GM18861 (cell line): ENCODE measurements at regions not wholly inside any gene's neighbourhood (a gene's known extent, or its start where the extent isn't known, plus 50 kb on each side); places are given as distances from the start of the nearest gene placed in this dataset.
"Not testable (repeated sequence)": the region's sequence is repeated elsewhere in the genome, so short reads cannot be mapped to it uniquely, and the experiment has no call there.

ENCODE experiments used
- ATAC-seq: cut with Tn5 transposase; IDR thresholded peaks from one replicate; pipeline ENCODE4 v1.9.1; 2021; ENCODE audit not compliant: unreplicated experiment

DNA sequence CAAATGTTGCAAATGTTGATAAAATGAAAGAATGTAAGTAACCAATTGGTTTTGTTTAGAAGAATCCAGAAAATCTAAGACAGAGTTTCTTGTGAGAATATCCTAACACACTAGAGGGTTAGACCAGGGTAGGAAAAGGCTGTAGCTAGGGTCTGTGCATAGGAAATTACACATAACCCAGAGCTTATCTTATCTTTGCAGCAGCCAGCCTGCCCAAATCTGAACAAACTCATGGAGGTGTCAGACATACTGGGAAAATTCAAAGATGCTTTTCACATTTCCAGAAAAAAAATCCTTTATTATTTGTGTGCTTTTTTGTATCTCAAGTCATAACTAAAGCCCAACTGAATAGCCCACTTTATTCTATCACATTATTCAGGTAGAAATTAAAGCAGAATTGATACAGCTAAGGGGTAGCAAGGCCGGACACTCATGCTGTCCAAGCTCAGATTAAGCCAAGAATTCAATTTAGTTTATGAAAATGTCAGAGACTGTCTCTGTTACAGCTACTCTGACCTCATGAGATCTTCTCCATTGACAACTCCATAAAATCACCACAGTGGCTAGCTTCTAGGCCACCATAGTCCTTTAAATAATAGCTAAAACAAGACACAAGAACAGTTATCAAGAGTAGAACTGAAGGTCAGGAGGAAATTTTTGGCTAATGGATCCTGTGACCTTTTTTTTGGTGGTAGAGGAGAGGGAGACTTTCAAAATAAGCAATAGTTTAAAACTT lies 169.6 kb upstream of the RASSF8 start:
- ATAC-seq: no peak

DNA sequence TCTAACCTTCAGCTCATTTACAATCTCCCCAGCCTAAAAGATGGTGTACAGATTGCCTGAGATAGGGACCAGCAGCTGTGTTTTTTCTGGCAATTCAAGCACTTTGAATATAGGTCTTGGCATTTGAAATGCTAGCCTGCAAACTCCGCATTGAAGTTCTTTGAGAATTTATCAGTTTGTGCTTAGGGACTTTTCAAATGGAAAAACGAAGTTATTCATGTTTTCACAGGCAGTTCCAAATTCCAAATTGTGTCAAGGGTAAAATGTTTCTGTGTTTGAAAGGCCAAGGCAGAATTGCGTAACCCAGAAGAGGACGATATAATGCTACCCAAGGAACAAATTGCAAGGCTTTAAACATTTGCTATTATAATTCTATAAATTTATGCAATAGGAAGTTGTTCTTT lies 168.9 kb upstream of the RASSF8 start:
- ATAC-seq: no peak

DNA sequence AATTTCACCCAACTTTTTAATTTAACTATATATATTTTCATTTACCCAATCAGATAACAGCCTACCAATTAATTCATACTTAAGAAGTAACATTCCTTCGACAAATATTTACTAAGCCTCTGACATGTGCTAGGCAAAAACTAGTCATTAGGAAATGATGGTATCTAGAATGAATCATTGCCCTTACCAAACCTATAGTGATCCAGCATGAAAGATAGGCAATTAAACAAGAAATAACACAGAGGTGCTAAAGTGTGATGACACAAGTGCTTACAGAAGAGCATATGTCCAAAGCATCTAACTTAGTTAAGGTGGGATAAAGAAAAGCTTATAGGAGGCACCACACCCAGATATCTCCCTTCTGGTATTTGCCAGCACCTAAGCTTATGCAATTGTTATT lies 166.5 kb upstream of the RASSF8 start:
- no peak for ATAC-seq

DNA sequence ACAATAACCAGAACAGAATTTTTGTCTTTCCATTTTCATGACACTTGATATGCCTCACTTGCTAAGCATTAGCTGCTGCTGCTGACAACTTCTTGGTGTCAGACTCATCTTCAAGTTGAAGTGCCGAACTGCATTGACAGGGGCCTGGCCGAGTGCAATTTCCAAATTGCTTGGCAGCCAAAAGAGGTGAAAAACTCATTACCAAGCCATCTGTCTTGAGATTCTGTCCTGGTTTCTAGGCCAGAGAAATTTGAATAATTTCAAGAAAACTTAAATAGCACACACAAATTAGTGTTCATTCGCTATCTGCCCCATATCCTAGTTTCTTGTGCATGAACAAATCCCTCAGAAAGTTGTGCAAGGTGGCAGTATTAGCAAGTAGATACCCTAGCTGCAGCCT lies 165.3 kb upstream of the RASSF8 start:
- ATAC-seq: no peak

DNA sequence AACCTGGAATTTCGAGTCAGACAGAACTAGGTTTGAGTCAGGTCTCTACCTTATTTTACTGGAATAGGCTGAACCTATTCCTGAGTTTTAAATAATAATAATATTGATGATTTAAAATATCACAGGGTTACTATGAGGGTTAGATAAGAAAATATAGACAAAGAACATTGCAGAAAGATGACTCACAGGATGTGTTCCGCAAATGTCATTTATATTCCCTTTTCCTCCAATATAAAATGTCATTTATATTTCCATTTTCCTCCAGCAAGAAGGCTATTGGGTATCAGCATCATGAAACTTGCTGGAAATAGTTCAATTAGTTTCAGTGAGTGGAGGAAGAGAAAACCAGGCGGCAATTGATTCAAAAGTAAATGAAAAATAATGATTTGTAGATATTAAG lies 163.9 kb upstream of the RASSF8 start:
- ATAC-seq: no peak

DNA sequence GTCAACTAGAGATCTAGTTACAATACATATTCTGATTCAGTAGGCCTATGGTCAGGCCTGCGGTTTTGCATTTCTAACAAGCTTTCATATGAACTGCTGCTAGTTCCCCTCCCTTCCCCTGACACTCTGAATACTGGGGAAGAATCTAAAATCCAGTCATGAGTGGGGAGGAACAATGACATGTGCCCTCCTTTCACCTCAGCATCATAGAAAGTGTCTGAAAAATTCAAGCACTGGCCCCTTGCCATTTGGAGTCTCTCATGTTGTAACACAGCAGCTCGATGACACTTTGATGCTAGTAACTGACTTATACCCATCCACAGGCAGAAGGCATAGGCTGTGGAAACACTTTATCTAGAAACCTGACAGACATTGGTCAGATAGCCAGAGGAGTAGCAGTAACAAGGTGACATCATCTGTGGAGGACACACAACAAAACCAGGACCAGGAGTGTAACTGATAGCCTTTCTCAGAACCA lies 161.9 kb upstream of the RASSF8 start:
- ATAC-seq: no peak

DNA sequence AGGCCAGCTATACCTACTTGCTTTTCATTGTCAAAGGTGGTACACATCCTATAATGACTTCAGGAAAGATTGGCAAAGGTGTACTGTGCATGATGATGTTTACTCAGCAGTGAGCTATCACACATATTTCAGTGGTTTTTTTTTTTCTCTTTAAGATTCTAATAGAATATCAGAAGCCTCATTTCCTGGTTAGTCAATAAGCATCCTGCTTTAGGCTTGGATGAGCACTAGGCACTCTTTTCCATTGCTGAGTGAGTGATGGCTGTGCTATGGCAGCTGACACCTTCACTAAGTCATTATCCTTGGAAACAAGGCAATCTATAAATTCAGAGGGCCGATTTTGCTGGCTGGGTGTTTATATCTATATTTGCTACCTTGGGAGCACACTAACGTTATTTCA lies 161.1 kb upstream of the RASSF8 start:
- ATAC-seq: no peak

DNA sequence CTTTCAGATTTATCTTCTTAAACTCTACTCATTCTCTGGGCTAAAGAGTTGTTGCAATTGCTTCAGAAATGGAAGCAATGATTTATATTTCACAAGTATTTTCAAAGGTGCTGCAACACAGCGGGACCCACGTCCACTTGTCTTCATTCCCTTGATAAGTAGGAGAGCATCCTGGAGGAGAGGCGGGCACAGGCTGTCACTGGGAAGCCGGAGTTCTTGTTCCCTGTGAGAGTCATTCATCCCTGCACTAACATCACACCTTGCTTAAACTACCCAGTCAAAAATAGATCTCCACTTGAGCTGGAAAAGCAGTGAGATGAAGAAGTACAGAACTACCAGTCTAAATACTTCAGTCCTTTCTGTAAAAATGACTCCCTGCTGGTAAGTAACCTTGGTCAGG lies 160.5 kb upstream of the RASSF8 start:
- no peak for ATAC-seq

DNA sequence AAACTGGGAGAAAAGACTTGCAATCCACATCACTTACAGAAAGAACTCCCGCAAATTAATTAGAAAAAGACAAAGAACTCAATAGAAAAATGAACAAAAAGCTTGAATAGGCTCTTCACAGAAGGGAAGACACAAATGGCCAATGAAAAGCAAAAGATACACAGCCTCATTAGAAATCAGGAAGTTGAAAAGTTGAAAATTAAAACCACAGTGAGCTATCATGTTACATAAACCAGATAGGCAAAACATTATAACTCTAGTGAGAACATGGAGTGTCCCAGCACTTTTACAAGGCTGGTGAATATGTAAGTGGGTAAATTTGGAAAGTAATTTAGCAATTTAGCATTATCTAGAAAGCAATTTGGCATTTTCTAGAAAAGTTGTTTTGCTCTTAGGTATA lies 158.4 kb upstream of the RASSF8 start:
- no peak for ATAC-seq

DNA sequence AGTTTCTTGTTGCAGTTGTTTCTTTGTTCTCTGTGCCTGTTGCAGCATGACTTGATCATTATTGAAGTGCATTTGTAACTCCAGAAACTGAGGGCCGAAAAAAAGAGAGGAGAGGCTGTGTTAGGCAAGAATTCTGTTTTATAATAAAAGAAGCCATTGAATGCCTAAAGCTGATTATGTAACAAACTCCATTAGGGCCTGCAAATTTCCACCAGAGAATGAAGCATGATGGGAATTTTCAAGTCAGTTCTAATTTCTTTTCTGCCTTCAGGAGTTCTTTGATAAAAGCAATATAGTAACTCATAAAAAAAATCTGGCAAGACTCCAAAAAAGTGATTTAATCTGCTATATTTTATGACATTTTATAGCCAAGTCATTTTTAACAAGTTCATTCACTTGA lies 156.7 kb upstream of the RASSF8 start:
- no peak for ATAC-seq

DNA sequence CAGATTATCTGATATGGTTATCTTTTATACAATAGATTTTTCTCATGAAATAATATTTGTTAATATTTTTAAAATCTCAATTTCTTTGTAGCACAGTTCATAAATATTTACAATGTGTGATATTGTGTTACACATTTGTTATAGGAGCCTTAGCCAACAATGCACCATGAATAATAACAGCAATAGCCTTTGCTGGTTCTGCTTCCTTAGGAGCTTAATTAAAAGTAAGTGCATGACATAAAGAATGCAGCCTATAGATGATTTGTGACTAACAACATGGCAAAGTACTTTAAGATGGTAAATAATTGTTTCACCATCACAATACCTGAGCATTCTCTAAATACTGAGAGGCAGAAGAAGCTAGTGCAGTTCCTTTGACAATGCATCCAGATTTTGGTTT lies 156.3 kb upstream of the RASSF8 start:
- ATAC-seq: no peak

DNA sequence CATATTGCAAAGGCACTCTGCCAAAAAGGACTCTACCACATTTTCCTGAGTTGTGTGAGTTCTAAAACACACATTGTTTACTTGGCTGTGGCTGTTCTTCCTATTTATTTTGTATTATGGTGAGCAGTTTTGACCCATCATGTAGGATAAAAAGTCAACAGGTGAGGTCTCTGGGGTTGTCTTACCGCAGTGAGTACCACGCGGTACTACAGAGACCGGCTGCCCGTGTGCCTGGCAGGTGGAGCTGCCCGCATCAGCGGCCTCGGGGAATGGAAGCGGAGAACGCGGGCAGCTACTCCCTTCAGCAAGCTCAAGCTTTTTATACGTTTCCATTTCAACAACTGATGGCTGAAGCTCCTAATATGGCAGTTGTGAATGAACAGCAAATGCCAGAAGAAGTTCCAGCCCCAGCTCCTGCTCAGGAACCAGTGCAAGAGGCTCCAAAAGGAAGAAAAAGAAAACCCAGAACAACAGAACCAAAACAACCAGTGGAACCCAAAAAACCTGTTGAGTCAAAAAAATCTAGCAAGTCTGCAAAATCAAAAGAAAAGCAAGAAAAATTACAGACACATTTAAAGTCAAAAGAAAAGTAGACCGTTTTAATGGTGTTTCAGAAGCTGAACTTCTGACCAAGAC lies 155.3 kb upstream of the RASSF8 start:
- ATAC-seq: not testable (repeated sequence)

DNA sequence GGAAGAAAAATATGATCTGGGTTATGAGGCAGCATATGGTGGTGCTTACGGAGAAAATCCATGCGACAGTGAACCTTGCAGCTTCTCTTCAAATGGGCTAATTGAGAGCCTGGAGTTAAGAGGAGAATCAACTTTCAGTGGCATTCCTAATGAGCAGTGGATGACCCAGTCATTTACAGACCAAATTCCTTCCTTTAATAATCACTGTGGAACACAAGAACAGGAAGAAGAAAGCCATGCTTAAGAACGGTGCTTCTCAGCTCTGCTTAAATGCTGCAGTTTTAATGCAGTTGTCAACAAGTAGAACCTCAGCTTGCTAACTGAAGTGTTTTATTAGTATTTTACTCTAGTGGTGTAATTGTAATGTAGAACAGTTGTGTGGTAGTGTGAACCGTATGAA lies 154.2 kb upstream of the RASSF8 start:
- ATAC-seq: not testable (repeated sequence)

DNA sequence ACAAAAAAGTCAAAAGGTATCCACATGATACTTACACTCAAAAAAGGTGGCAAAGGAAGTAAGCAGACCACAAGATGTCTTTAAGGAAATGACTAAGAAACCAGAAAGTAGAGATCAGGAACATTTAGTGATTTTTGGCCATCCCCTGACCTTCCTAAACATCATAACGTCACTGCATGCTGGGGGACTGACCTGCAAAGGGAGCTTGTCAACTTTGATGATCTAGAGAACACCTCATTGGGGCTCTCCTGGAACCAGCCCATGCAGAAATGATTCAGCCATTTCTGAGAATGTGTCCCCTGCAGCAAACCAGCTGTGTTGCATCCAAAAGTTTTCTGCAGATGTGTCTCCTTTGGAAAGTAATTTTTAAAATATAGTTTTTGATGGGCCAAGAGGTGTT lies 152.2 kb upstream of the RASSF8 start:
- no peak for ATAC-seq

DNA sequence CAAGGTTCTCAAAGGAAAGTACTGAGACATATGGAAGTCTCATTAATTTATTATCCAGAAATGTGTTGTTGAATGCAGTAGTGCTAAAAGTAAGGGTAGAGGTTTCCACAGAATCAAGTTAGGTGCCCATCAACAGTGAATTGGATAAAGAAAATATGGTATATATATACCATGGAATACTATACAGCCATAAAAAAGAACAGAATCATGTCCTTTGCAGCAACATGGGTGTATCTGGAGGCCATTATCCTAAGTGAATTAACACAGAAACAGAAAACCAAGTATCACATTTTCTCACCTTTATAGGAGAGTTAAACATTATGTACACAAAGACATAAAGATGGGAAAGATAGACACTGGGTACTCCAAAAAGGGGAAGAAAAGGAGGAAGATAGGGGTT lies 149.9 kb upstream of the RASSF8 start:
- ATAC-seq: no peak

DNA sequence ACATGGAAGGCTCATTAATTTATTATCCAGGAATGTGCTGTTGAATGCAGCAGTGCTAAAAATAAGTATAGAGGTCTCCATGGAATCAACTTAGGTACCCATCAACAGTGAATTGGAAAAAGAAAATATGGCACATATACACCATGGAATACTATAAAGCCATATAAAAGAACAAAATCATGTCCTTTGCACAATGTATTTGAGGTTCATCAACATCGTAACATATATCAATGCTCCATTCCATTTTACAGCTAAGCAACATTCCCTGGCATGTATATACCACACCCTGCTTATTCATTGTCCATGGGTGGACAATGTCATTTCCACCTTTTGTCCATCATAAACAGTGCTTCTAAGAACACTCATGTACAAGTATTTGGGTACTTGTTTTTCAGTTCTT lies 147.8 kb upstream of the RASSF8 start:
- ATAC-seq: no peak

DNA sequence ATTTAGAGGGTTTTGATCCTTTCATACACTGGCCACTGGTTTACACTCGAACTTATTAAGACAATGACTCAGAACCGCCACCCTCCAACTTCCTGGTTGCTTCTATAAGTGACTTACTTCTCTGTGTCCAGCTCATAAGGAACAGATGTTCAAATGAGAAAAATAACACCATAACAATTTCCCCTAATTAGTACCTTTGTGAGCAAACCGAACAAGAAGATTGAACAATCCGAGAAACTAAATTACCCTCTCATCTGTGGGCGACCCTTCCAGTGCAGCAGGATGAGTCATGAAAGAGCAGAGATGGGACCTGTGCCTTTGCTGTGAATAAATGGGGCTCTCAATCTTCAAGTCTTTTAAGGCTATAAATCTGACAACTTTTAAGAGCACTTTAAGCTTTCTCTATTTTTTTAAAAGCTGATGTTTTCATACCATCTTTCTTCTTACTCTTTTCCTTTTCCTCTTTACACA lies 146.8 kb upstream of the RASSF8 start:
- ATAC-seq: no peak

DNA sequence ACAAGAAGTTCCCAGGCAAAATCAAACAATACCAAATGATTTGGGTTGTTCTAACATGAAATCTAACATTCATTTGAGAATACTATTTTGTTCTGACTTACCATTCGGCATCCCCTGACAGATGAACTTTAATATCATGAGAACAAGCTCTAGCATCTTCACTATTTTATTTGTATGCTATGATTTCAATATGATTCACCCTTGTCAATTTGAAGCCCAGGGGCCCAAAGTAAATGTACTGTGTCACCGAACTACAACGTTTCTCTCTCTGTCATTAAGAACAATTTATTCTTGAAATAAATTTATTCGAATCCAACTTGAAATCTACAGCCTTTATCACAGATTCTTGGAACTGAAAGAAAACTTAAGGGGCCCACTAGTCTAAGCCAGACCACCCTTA lies 146.2 kb upstream of the RASSF8 start:
- ATAC-seq: no peak

DNA sequence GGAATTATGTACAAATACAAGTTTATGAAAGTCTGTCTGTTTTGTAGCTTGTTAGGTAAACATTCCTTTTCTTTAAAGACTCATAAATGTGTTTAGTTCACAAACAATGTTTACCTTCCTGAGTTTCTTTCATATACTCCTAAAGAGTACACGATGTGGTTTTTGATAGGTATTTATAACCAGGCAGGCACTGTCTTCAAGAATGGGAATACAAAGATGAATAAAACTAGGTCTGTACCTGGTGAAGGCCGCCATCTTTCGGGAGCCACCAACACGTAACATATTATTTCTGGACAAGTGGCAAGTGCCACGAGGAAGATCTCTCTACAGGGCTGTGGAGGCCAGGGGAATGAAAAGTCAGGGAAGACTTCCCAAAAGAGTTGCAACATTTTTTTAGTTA lies 144.6 kb upstream of the RASSF8 start:
- no peak for ATAC-seq

DNA sequence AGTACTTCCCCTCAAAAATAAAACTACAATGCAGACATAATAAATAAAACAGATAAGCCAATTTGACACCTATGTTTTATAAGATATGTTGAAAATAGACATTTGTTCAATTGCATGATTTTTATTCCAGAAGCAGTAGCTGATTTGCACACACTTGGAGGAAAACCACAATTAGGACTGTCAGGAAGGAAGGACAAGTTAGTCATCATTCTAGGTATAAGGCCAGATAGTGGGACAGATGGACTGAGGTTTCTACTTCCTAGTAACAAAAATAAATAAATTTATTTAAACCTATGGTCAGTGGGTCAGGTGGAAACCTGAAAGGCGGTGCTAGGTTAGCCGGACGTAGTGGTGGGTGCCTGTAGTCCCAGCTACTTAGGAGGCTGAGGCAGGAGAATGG lies 141.8 kb upstream of the RASSF8 start:
- ATAC-seq: no peak

DNA sequence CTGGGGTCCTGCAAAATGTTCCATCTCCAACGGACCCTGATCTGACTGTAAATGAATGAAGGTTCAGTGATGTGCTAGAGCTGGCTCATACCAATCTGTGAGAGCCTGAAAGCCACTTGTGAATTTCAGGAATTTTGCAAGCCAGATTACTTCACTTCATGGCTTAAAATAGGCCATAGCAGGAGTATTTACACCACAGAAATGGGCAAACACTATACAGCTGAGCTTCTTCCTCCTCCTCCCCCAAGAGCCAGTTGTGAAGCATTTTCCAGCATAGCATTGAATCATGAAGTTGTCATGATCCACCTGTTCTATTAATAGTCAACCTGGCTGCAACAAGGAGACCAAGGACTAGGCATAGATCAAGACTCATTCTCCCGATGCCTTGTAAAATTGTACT lies 141.3 kb upstream of the RASSF8 start:
- ATAC-seq: no peak

DNA sequence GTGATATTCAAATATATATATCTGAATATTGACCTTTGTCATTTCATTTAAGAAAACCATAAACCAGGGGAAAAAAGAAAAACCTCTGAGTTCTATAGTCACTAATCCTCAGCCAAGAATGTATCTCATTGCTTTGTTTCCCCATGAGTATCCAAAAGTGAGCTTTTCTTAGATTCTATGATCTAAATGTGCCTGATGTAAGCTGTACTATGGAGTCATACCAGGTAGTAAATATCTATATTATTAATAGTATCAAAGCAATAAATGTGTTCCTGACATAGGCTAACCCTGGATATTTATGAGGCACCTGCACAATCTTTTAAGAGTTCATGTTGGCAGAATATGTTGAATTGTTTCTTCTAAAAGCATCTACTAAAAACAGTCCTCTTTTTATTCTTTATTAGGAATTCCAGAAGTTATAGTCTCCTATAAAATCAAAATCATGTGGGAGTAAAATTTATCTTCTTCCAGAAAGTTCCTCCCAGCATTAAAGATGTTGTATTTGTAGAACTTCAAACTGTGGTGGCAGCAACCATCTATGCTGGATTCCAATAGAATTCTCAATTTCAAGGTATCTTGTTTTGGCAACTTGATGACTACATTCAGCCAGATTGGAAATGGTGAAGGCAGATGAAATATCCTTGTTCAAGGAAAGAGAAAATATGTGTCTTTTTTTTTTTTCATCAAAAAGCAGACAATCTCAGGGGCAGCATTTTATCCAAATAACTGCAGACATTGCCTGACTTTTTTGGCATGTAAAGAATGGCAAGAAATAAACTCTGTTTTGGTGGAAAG lies 139.7 kb upstream of the RASSF8 start:
- ATAC-seq: no peak
